ENCODE measurements at regions not wholly inside any gene's neighbourhood (a gene's known extent, or its start where the extent isn't known, plus 50 kb on each side); places are given as distances from the start of the nearest gene placed in this dataset.

DNA sequence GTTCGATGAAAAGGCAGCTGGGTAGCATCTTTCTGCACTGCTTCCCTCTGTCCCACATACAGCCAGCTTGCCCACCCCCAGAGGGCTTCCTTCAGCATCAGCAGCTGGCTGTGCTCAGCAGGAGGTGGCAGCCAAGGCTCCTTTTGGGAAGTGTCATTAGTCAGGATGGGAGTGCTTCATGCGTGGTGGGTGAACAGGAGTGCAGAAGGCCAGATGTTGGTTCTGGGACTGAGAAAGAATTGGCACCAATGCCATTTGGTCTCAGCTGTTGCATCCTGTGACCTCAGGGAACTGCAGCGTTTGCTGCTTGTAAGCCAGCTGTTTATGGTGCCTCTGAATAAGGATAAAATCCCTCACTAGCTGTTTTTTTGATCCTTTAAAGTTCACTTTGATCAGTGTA, 131.1 kb upstream of the SORCS3 start:
- TF ChIP-seq, protein P1, sequence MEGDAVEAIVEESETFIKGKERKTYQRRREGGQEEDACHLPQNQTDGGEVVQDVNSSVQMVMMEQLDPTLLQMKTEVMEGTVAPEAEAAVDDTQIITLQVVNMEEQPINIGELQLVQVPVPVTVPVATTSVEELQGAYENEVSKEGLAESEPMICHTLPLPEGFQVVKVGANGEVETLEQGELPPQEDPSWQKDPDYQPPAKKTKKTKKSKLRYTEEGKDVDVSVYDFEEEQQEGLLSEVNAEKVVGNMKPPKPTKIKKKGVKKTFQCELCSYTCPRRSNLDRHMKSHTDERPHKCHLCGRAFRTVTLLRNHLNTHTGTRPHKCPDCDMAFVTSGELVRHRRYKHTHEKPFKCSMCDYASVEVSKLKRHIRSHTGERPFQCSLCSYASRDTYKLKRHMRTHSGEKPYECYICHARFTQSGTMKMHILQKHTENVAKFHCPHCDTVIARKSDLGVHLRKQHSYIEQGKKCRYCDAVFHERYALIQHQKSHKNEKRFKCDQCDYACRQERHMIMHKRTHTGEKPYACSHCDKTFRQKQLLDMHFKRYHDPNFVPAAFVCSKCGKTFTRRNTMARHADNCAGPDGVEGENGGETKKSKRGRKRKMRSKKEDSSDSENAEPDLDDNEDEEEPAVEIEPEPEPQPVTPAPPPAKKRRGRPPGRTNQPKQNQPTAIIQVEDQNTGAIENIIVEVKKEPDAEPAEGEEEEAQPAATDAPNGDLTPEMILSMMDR (IDR thresholded peaks at IDR 0.05 in 8 of 11, conservative IDR thresholded peaks at IDR 0.05 in 3 of 11), result no peak
- TF ChIP-seq POLR2A (IDR thresholded peaks at IDR 0.05), result no peak

Data from spleen (tissue), 7 donors.